ENCODE measurements at regions not wholly inside any gene's neighbourhood (a gene's known extent, or its start where the extent isn't known, plus 50 kb on each side); places are given as distances from the start of the nearest gene placed in this dataset.

DNA sequence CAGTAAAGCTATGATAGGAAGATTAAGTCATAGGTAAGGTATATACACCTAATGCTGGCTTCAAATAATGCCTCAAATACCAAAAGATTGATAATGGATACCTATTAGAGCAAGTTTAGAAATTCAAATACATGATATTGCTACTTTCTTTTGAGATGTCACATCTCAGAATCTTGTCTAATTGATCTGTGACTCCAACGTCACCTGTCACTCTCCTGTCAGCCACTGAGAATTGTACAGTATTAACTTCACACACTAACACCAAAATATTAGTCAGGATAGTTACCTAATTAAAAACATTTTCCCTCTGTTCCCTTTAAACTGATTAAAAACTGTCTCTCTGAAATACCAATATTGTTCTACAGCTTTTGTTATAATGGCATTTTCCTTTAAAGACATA is 575.5 kb upstream of the ID4 start:
- Histone ChIP-seq H3K27ac (no peak overlapping the region), H3K9me3 (no peaks in the 10 kb centered on the region), H3K27me3 (no peaks in the 10 kb centered on the region), H3K9ac (ENCODE audit: low read depth in 2 of 2, low read length in 2 of 2) (no peak overlapping the region), H3K4me3 (no peak overlapping the region), H3K4me1 (no peaks in the 10 kb centered on the region), H3K36me3 (no peaks in the 10 kb centered on the region)
- DNase-seq, result no peak
- intact Hi-C loops (cut with DNase I), result no loop called here
- TF ChIP-seq, protein P1, sequence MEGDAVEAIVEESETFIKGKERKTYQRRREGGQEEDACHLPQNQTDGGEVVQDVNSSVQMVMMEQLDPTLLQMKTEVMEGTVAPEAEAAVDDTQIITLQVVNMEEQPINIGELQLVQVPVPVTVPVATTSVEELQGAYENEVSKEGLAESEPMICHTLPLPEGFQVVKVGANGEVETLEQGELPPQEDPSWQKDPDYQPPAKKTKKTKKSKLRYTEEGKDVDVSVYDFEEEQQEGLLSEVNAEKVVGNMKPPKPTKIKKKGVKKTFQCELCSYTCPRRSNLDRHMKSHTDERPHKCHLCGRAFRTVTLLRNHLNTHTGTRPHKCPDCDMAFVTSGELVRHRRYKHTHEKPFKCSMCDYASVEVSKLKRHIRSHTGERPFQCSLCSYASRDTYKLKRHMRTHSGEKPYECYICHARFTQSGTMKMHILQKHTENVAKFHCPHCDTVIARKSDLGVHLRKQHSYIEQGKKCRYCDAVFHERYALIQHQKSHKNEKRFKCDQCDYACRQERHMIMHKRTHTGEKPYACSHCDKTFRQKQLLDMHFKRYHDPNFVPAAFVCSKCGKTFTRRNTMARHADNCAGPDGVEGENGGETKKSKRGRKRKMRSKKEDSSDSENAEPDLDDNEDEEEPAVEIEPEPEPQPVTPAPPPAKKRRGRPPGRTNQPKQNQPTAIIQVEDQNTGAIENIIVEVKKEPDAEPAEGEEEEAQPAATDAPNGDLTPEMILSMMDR (IDR thresholded peaks at IDR 0.05), result no peak

GRCh38 chr6:19268117-19268516 is 569.1 kb upstream of the ID4 start:
- Histone ChIP-seq H3K9ac (ENCODE audit: low read depth in 2 of 2, low read length in 2 of 2) (no peak overlapping the region), H3K27ac (no peak overlapping the region), H3K36me3 (no peaks in the 10 kb centered on the region), H3K4me3 (no peak overlapping the region), H3K9me3 (no peaks in the 10 kb centered on the region), H3K4me1 (no peaks in the 10 kb centered on the region), H3K27me3 (no peaks in the 10 kb centered on the region)
- intact Hi-C loops (cut with DNase I), result no loop called here
- TF ChIP-seq, protein P1 (IDR thresholded peaks at IDR 0.05), result no peak
- no peak for DNase-seq

GRCh38 chr6:19268718-19269117 is 568.5 kb upstream of the ID4 start:
- Histone ChIP-seq H3K27me3 (no peaks in the 10 kb centered on the region), H3K36me3 (no peaks in the 10 kb centered on the region), H3K4me1 (no peaks in the 10 kb centered on the region), H3K9ac (ENCODE audit: low read depth in 2 of 2, low read length in 2 of 2) (no peak overlapping the region), H3K9me3 (no peaks in the 10 kb centered on the region), H3K4me3 (no peak overlapping the region), H3K27ac (no peak overlapping the region)
- TF ChIP-seq, protein P1 (IDR thresholded peaks at IDR 0.05), result no peak
- intact Hi-C loops (cut with DNase I), result no loop called here
- no peak for DNase-seq

DNA sequence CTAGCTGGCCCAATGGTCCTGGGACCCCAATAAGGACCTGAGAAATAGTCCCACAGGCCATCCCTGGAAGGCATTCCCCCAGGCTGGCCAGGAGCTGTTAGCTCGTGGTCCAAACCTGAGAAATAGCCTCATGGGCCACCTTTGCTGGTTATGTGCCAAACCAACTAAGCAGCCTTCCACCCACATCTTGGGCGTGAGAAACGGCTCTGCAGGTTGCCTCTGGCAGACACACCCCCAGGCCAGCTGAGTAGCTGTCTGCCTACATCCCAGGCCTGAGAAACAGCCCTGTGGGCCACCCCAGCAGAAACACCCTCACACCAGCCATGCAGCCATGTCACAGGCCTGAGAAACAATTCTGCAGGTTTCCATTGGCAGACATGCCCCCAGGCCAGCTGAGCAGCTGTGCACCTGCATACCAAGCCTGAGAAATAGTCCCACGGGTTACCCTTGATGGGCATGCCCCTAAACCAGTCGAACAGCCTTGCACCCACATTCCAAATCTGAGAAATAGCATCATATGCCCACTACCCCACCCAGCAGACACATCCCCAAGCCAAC is 567.8 kb upstream of the ID4 start:
- Histone ChIP-seq H3K4me1 (no peaks in the 10 kb centered on the region), H3K36me3 (no peaks in the 10 kb centered on the region), H3K27me3 (no peaks in the 10 kb centered on the region), H3K4me3 (no peak overlapping the region), H3K27ac (no peak overlapping the region), H3K9me3 (no peaks in the 10 kb centered on the region), H3K9ac (ENCODE audit: low read depth in 2 of 2, low read length in 2 of 2) (no peak overlapping the region)
- DNase-seq, result no peak
- intact Hi-C loops (cut with DNase I), result no loop called here
- TF ChIP-seq, protein P1 (IDR thresholded peaks at IDR 0.05), result no peak

- no peaks in the 10 kb centered on the region for H3K9me3 ChIP-seq
- no peaks in the 10 kb centered on the region for H3K4me1 ChIP-seq
- no peak overlapping the region for H3K9ac ChIP-seq (ENCODE audit: low read depth in 2 of 2, low read length in 2 of 2)
- no peaks in the 10 kb centered on the region for H3K27me3 ChIP-seq
- H3K36me3 ChIP-seq, result no peaks in the 10 kb centered on the region
- TF ChIP-seq, protein P1 (IDR thresholded peaks at IDR 0.05), result no peak
- intact Hi-C loops (cut with DNase I), result no loop called here
- no peak overlapping the region for H3K4me3 ChIP-seq
- H3K27ac ChIP-seq, result no peak overlapping the region
- no peak for DNase-seq
Measured at GRCh38 chr6:19270616-19271015, 566.6 kb upstream of the ID4 start.
